Putamen (tissue), 1 donor: ENCODE measurements at regions not wholly inside any gene's neighbourhood (a gene's known extent, or its start where the extent isn't known, plus 50 kb on each side); places are given as distances from the start of the nearest gene placed in this dataset.
"Not testable (repeated sequence)": the region's sequence is repeated elsewhere in the genome, so short reads cannot be mapped to it uniquely, and the experiment has no call there.

Experiments
- DNase-seq: peaks from one replicate; pipeline ENCODE4 v3.0.0-alpha.2; 2016; ENCODE audit warnings: low spot score

- DNase-seq: not testable (repeated sequence)
These were observed 5455.9 kb upstream of the TPTE start for GRCh38 chr21:5065240-5066211.

- DNase-seq: not testable (repeated sequence)
These were observed 5454.6 kb upstream of the TPTE start for GRCh38 chr21:5066682-5067251.

- not testable (repeated sequence) for DNase-seq
These were observed 5453.9 kb upstream of the TPTE start for GRCh38 chr21:5067326-5068048.

- not testable (repeated sequence) for DNase-seq
These were observed 5452.7 kb upstream of the TPTE start for GRCh38 chr21:5068649-5069048.

GRCh38 chr21:5071180-5071579 is 5450.2 kb upstream of the TPTE start:
- DNase-seq: not testable (repeated sequence)

- not testable (repeated sequence) for DNase-seq
These were observed 5444.5 kb upstream of the TPTE start for GRCh38 chr21:5076854-5077253.

- DNase-seq: not testable (repeated sequence)
These were observed 5442.0 kb upstream of the TPTE start for GRCh38 chr21:5079361-5079760.

GRCh38 chr21:5080015-5080414 is 5441.4 kb upstream of the TPTE start:
- DNase-seq: not testable (repeated sequence)

- DNase-seq: not testable (repeated sequence)
These were observed 5437.1 kb upstream of the TPTE start for GRCh38 chr21:5084246-5084645.

GRCh38 chr21:5085456-5085855 is 5435.9 kb upstream of the TPTE start:
- not testable (repeated sequence) for DNase-seq

GRCh38 chr21:5086416-5086815 is 5435.0 kb upstream of the TPTE start:
- not testable (repeated sequence) for DNase-seq

- not testable (repeated sequence) for DNase-seq
These were observed 5432.6 kb upstream of the TPTE start for GRCh38 chr21:5088820-5089219.

GRCh38 chr21:5089399-5090089 is 5431.8 kb upstream of the TPTE start:
- DNase-seq: not testable (repeated sequence)

GRCh38 chr21:5090132-5091079 is 5431.0 kb upstream of the TPTE start:
- not testable (repeated sequence) for DNase-seq

GRCh38 chr21:5091274-5091673 is 5430.1 kb upstream of the TPTE start:
- DNase-seq: not testable (repeated sequence)

- DNase-seq: not testable (repeated sequence)
These were observed 5425.8 kb upstream of the TPTE start for GRCh38 chr21:5095628-5096027.

- not testable (repeated sequence) for DNase-seq
These were observed 5423.2 kb upstream of the TPTE start for GRCh38 chr21:5098010-5098743.

GRCh38 chr21:5100604-5101174 is 5420.7 kb upstream of the TPTE start:
- not testable (repeated sequence) for DNase-seq

- DNase-seq: peak; percentile 34
These were observed 5419.6 kb upstream of the TPTE start for GRCh38 chr21:5101749-5102148.
